ENCODE measurements at regions not wholly inside any gene's neighbourhood (a gene's known extent, or its start where the extent isn't known, plus 50 kb on each side); places are given as distances from the start of the nearest gene placed in this dataset.

DNA sequence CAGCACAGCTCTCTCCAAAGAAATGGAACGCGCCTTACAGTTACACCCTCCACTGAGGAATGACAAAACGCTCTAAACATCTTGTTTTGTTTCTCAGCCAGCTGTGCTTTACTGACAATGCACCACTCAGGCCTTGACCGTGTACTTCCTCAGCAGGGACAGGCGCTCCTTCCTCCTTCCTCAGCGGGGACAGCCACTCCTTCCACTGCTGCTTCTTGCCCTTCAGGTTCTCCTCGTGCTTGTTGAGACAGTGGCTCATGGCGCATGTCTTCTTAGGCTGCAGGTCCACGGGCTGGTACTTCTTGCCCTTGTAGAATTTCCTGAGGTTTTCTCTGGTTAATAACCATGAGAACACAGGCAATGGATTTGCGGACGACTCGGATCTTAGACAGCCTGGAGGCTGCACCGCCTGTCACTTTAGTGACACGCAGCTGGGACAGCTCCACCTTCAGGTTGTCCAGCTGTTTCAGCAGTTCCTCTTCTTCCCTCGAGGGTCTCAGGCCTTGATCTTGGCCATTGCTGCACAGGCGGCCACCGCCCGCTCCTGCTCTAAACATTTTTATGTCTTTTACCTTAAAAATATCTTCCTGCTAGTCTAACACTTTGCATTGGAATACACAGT lies 613.8 kb downstream of the BRD1 start:
- DNase-seq, result no peak

DNA sequence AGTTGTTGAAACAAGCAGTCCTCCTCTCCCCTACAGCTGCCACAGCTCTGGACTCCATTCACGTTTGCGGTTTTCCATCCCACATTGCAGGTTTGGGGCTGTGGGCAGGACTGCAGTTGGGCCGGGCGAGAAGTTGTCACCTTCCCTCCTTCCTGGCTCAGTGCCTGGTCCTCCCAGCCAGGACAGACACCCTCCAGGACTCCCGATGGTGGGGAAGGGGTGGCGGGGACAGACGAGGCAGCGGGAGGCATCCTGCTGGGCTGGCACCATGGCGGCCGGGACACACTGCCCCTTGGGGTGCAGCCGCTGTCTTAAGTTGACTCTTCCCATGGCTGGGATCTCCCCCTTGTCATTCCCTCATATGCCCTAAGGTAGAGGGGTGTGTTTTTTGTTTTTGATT lies 615.2 kb downstream of the BRD1 start:
- DNase-seq, result no peak

DNA sequence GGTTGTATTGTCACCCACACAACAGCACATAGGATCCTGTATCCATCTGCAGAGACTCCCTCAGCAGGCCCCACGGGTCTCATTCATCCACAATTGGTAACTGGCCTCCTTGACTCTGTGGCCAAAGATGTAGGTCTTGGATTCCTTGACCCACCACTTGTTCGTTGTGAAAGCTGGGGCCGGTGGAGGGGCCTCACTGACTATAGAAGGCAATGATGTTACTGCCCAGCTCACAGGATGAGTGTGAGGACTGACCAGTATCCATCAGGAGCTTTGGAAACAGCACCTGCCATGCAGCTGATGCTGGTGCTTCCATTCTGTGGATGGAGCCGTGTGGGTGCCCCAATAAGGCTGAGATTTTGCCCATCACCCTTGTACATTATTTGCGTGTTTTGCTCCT lies 615.7 kb downstream of the BRD1 start:
- no peak for DNase-seq

DNA sequence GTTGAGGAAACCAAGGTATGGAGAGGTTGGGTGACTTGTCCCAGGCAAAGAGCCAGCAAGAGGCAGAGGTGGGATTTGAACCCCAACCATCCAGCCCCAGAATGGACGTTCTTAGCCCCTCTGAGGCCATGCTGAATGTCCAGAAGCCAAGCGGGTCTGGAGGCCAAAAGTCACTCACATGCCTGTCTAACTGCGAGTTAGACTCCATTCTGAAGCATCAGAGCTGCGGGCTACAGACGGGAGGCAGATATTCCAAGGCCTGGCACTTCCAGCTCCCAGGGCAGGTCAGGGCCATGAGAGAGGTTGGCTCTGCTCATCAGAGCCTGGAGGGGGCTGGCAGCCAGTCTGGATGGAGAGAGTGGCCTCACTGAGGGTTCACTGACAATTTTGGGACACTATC lies 616.5 kb downstream of the BRD1 start:
- no peak for DNase-seq

DNA sequence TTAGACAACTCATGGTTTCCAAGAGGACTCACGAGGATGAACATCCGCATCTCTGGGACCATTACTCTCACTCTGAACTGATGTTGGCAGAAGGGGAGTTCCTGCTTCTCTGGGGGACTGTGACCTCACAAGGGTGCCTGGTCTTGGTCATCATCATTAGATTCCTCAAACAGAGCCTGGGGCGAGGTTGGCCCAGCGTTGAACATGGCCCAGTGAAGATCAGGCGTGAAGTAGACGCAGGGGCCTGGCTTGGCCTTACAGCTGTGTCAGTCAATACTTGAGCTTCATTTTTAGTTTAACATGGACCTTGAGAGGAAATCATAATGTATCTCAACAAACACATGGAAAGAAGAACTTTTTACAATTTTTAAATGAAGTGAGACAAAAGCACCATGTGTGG lies 617.1 kb downstream of the BRD1 start:
- no peak for DNase-seq

DNA sequence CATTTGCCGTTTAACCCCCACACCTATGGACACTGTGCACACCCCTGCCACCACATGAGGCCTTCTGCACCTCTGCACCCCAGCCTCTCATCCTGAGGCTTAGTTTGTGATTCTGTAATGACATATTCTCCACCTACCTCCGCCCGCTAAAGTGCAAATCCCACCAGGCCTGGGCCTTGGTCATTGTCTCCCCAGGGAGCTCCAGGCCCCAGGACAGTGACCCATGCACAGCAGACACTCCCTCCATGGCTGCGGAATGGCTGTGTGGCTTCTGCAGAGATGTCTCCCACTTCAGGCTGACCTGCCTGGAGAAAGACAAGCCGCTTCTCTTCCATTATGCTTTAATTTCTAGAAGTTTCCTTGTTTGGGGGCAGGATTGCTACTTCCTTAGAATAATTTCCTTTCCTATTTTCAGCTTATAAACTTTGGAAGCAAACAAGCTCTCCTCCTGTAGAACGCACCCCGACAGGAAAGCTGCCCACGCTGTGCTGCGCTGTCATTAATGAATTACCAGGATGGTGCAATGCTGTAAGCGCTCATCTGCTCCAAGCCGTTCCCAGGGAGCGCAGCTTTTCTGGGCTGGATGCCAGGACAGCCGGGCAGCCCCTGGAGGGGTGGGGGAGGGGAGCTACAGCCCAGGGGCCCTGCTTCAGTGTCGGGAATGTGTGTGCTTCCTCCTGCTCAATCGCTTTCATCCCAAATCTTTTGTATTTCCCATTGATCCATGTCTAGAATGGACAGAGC lies 618.0 kb downstream of the BRD1 start:
- no peak for DNase-seq

DNA sequence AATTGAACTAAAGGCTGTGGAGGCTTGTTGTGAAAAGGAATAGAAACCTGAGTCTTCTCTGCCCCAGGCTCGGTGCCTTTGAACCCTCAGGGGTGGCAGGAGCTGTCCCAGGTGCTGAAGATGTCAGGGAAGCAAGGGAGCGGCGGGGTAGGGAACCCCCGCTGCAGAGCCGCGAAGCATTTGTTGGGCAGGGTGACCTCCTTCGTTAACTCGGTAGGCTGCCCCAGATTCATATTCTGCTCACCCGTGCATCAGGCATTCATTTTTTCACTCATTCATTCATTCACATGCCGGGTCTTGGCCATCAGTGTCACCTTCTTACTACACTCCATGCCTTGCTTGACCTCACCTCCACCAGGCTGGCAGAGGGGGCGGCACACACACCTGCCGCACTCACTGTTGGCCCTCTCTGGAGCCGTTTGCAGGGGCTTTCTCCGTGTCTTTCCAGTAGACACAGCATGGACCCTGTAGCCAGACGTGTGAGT lies 618.9 kb downstream of the BRD1 start:
- no peak for DNase-seq

DNA sequence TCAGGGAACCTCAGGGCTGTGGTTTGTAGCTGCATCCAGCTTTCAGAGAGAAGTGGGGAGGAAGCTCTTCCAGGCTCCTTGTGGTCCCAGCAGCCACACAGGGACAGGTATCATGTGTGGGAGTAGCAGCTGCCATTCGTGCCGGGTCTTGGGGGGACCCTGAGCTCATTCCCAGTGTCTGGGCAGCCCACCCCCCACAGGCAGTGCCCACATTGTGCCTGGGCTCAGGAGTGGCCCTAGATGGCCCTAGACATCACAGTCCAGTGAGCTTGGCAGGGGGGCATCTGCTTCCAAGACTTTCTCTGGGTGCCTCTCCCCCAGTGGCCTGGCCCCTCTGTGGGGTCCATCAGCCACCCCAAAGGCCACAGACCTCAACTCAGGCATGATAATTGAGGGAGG lies 619.7 kb downstream of the BRD1 start:
- no peak for DNase-seq

DNA sequence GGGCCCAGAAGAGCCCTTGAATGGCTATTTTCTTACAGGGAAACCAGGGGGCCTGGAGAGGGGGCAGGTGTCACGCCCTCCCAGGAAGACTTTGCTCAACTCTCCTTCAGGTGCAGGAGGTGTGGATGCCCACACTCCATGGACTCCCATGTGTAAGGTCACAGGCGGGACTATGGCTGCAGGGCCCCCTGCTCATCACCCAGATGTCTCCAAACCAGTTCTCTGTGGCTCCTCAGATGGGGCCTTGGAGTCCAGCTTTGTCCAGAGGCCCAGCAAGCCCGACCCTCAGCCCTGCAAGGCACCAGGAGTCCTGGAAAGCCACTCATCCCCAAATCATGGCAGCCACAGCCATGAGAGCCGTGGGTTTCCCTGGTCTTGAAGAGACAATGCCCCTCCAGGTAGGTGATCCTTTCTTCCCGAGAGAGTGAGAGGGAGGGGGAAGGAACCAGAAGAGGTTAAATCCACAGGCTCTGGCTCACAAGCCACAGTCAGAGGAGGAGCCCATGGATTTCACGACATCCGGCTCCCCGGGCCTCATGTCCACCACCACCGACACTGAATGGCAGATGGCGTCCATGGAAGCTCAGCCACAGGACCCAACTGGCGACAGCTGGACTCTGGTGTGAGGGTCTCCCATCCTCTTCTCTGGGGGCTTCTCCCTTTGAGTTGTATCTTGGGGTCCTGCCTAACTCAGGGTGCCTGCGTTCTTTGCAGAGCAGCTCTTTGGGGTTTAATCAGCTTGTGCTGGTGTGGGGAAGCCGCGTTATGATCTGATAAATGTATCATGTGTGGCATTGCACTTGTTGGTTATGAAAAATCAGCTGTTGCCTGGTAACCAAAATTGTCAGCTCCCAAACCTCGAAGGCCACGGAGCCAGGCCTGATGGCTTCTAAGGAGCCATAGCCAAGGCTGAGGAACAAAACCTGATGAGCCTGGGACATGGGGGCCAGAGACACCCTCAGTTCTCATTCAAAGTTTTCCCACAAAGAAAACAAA lies 620.4 kb downstream of the BRD1 start:
- DNase-seq, result no peak

DNA sequence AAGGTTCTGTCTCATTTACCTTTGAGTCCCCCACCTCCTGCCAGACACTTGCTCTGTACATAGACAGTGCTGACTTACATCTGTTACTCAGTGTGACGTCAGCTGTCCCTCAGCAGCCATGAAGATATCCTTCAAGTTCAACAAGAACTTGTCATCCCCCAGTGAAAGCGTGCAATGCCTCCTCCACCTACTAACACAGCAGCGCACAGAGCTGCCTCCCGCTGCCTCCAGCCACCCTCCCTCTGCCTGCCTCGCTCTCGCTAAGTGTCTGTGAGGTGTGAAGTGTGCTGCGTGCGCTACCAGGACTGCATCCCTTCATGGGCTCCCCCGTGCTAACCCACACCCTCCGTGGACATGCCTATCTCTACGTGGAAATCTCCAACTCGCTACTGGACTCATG lies 621.4 kb downstream of the BRD1 start:
- no peak for DNase-seq

DNA sequence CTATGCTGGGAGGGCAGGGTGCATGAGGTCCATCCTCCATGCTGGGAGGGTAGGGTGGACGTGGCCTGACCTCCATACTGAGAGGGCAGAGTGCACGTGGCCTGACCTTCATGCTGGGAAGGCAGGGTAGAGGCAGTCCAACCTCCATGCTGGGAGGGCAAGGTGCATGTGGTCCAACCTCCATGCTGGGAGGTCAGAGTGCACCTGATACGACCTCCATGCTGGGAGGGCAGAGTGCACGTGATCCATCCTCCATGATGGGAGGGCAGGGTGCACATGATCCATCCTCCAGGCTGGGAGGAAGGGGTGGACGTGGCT lies 622.2 kb downstream of the BRD1 start:
- DNase-seq, result no peak

DNA sequence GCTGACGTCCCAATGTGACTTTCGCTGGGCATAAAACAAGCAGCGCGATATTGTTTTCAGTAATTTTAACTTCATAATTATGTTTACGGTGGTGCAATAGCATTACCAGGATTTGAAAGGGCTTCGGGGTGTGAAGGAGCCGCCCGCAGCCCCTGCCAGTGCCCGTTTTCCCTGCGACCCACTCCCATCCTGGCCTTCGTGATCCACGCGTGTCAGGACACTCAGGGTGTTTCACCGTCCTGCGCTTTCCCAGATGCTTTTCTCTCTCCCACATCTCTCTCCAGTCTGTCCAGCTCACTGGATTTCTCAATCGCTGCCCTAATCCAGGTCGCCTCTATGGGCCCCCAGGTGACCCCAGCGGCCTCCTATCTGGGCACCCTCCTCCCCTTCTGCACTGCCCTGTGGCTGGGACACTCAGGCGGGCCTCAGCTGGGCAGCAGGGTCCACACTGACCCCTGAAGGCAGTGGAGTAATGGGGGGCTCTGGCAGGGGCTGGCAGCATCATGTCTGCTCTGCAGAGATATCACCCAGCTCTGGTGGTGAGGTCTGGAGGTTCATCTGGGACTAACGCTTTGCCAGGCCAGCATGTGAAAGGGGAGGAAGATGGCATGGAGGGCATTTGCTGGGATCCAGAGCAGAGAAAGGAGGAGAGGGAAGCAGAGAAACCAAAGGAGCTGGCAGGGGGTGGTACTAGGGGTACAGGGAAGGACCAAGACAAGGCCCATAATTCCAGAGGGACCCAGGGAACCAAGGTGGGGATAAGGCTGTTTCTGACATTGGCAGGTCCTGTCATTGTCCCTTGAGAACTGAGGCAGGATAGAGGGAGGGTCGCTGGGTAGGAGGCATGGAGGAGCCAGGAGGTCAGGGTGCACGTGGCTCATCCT lies 622.8 kb downstream of the BRD1 start:
- no peak for DNase-seq

DNA sequence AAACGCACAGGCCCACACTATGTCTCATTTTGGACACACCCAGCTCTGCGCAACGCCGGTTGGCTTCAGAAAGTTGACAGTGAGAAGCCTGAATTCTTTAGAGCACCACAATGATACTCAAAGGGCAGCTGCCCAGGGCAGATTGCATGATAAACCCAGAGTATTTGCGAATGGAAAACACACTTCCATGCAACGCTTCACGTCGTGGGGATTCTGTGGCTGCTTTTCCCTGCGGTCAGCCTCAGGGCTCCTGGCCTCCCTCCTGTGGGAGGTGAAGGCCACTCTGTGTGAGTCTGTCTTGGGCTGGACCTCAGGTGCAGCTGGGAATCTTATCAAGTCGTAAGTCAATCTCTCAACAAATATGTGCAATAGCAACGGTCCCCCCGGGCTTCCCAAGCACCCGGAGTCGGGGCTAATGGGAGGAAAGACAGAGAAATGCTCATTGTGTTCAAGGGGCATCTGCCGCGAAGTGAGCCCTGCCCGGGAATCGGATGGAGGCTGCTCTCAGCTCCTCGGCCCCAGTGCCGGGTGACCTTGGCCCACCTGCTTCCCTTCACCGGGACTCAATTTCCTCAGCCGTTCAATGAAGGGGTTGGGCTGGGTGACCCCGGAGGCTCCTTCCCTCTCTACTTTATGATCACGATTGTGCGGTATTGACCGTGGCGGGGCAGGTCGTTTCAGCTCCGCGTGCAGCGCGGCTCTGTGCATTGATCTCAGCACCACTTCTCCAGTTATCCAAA lies 623.6 kb downstream of the BRD1 start:
- DNase-seq, result no peak

DNA sequence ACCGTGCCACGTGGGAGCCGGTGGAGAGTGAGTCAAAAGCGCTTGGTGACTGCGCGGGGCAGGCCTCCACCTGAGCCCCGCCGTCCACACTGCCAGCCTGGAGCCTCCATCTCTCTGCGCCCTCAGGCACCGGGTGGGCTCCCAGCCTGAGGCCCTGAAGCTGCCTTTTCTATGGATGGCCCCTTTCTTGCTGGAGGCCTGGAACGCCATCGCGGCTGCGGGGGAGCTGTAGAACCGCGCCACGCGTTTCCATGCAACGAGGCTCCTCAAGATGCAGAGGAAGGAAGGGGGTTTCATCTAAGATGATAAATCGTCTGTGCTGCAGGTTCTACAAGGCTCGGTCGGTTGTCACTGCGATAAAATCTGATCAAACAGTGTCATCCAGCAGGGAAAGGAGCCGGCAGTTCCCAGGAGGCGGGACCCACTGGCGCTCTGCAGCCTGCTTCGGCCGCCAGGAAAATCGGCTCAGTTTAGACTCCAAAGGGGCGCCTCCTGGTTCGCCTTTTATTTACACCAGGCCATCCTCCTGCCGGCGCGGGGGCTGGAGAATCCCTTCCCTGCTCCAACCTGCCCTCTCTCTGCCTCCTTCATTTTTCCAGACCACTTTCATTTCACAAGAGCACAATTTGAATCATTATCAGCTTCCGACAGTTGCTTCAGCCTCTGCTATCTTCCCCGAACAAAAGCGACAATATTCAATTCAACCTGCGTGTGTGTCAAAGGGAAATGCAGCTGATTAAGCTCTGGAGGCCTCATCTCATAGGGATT lies 624.4 kb downstream of the BRD1 start:
- no peak for DNase-seq

DNA sequence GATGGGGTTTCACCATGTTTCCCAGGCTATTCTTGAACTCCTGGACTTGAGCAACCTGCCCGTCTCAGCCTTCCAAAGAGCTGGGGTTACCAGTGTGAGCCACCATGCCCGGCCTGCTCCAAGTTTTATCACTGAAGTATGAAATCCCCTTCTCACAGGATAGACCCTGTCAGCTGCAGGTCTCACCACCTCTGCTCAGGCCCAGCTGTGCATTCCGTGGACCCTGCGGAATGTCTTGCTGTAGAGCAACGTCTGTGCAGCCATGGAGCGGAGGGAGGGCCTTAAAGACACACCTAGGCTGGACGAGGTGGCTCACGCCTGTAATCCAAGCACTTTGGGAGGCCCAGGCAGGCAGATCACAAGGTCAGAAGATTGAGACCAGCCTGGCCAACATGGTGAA lies 625.4 kb downstream of the BRD1 start:
- DNase-seq, result no peak

DNA sequence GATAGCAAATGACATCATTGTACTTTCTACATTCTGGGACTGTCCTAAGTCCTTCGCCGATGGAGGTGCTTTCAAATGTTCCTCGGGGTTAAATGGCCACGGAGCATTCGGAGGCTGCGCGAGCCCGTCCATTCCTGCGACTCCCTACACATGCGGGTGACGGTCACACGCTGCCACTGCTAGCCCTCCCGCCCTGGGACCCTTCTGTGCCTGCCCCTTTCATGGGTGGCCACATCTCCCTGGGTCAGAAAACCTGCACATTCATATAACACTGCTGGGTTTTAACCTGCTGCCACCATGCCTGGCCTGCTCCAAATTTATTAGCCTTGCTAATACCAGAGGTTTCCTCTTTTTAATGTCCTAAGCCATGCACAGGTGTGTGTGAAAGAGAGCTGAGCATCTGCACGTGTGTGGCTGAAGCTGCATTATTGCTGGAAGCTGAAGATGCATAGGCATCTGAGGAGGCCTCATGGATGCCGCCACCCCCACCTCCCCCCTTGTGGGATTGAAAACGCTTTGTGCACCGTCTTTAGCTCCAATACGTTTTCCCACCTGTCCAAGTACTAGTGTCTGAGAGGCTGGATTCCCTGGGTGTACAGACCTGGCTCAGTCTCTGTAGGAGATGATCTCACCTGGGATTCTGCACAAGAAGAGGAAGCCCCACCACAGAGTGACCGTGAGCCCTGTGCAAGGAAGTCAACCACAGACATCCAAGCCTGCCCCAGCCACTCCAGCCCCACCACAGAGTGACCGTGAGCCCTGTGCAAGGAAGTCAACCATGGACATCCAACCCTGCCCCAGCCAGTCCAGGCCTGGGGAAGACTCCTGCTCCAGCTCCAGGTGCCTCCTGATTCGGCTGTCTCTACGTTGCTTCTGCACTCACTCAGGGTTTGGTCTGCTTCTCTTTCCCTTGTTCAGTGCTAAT lies 626.4 kb downstream of the BRD1 start:
- no peak for DNase-seq

DNA sequence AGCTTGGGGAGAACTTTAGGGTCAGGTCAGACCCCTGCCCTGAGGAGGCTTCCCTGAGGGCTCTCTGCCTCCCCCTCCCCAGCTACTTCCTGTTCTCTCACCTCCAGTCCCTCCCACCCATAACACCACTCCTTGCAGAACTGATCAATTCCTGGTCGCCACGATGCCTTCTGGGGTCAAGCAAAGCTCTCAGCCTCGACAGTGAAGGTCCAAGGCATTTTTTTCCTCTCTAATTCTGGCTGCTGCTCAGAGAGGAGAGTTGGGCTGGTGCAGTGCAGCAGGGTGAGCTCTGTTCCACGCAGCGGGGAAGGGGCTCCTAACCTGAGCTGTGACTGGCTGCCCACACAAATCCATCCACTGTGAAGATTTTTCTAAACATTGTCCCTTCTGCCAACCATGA lies 628.4 kb downstream of the BRD1 start:
- no peak for DNase-seq

DNA sequence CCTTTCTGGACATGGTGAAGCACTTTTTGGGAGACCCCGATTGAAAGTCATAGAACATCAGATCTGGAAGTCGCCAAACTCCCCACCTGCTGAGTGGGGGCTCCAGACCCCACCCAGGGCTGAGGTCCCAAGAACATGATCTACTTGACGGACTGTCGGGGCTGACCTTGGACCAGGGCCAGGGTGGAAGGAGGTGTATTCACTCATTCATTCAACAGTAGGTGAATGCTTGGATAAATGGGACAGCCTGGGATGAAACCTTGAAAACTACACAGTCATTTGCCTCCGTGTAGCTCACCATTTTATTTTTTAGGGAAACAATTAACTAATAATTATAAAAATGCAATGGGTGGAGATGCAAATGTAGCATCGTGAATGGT lies 629.0 kb downstream of the BRD1 start:
- DNase-seq, result no peak

DNA sequence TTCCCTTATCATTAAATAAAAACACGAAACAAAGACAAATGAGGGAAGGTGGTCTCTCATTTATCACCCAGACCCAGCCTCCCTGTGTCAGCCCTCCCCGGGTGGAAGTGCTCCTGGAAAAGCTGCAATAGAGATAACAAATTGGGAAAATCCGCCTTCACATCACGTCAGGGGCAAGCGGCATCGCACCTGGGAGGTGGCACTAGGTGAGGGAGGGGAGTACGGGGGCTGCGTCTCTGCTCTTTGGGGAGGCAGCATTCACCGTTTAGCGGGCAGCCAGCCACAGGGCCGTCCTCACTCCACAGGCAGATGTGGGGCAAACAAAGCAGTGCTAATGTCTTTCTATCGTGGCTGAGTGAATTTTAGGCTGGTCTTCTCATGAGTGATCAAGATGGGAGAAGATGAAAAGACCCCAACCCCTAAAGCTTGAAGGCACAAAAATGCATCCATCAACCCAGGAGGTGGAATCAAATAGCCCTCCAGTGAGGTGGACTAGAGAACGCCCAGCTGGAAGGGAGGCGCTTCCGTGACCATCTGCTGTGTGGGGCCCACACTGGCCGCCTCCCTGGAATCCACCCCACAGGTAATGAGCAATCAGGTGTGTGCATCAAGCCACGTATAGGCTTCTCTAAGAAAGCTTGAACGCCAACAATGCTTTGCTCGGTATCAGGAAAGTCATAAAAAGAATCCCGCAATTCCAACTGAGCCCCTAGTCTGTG lies 629.5 kb downstream of the BRD1 start:
- no peak for DNase-seq

Measured in EL (cell line).